ENCODE measurements at regions not wholly inside any gene's neighbourhood (a gene's known extent, or its start where the extent isn't known, plus 50 kb on each side); places are given as distances from the start of the nearest gene placed in this dataset.

- TF ChIP-seq POLR2AphosphoS5 (IDR thresholded peaks at IDR 0.05; ENCODE audit: low read depth, low read length) = no peak
- TF ChIP-seq POLR2A (IDR thresholded peaks at IDR 0.05; ENCODE audit: low read depth, low read length) = no peak
- no peak for TF ChIP-seq TAF1 (IDR thresholded peaks at IDR 0.05; ENCODE audit: borderline replicate concordance, low read depth, low read length)
These were observed 152.2 kb downstream of the SDHAF3 start for GRCh38 chr7:97269741-97270140.

All from GM12892 (cell line).